ENCODE measurements at regions not wholly inside any gene's neighbourhood (a gene's known extent, or its start where the extent isn't known, plus 50 kb on each side); places are given as distances from the start of the nearest gene placed in this dataset.

DNA sequence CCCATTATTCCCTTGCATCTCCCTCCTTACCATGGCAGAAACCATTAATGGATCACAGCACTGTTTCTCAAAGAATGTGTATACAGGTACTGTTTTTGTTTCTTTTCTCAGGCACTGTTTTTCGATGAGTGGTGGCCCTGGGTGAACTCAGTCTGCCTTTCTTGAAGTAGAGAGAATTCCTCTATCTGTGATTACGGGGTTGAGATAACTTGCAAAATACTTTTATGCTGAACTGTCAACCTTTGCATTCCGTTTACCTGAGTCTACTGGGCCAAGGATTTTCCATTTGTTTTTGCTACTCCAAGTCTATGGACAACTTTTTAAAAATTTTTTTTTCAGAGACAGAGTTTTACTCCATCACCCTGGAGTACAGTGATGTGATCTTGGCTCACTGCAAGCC is 82.7 kb upstream of the CLINT1 start:
- TF ChIP-seq ZNF121 (CRISPR knock-in tag; IDR thresholded peaks at IDR 0.05) (no peak), ATF2 (CRISPR knock-in tag; IDR thresholded peaks at IDR 0.05; ENCODE audit: borderline replicate concordance, low read depth) (no peak), USF1 (CRISPR knock-in tag; IDR thresholded peaks at IDR 0.05) (no peak)
- TF ChIP-seq, protein P1, sequence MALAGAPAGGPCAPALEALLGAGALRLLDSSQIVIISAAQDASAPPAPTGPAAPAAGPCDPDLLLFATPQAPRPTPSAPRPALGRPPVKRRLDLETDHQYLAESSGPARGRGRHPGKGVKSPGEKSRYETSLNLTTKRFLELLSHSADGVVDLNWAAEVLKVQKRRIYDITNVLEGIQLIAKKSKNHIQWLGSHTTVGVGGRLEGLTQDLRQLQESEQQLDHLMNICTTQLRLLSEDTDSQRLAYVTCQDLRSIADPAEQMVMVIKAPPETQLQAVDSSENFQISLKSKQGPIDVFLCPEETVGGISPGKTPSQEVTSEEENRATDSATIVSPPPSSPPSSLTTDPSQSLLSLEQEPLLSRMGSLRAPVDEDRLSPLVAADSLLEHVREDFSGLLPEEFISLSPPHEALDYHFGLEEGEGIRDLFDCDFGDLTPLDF (CRISPR knock-in tag; IDR thresholded peaks at IDR 0.05) = no peak
- TF ChIP-seq, protein P2, sequence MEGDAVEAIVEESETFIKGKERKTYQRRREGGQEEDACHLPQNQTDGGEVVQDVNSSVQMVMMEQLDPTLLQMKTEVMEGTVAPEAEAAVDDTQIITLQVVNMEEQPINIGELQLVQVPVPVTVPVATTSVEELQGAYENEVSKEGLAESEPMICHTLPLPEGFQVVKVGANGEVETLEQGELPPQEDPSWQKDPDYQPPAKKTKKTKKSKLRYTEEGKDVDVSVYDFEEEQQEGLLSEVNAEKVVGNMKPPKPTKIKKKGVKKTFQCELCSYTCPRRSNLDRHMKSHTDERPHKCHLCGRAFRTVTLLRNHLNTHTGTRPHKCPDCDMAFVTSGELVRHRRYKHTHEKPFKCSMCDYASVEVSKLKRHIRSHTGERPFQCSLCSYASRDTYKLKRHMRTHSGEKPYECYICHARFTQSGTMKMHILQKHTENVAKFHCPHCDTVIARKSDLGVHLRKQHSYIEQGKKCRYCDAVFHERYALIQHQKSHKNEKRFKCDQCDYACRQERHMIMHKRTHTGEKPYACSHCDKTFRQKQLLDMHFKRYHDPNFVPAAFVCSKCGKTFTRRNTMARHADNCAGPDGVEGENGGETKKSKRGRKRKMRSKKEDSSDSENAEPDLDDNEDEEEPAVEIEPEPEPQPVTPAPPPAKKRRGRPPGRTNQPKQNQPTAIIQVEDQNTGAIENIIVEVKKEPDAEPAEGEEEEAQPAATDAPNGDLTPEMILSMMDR (IDR thresholded peaks at IDR 0.05) = no peak
- TF ChIP-seq, protein P3, sequence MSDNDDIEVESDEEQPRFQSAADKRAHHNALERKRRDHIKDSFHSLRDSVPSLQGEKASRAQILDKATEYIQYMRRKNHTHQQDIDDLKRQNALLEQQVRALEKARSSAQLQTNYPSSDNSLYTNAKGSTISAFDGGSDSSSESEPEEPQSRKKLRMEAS (CRISPR knock-in tag; IDR thresholded peaks at IDR 0.05) = no peak

All from WTC11 (cell line).